AG09319 (cell line): ENCODE measurements at regions not wholly inside any gene's neighbourhood (a gene's known extent, or its start where the extent isn't known, plus 50 kb on each side); places are given as distances from the start of the nearest gene placed in this dataset.

Experiments
- DNase-seq: peaks from one replicate; pipeline ENCODE4 v3.0.0-alpha.2; 2010; ENCODE audit warnings: low read depth; ENCODE audit errors: extremely low read depth
- CTCF ChIP-seq: IDR thresholded peaks from 2 replicates; pipeline ENCODE4 v1.5.1; 2011; ENCODE audit warnings: low read depth, mild to moderate bottlenecking, inconsistent platforms, low read length, moderate library complexity

- no peak for TF ChIP-seq CTCF
- no peak for DNase-seq
Observed at GRCh38 chrX:131894995-131895394, 128.1 kb upstream of the STK26 start.

- TF ChIP-seq CTCF = no peak
- DNase-seq = no peak
Observed at GRCh38 chrX:131895807-131896206, 127.3 kb upstream of the STK26 start.

- no peak for DNase-seq
- TF ChIP-seq CTCF = no peak
Observed at GRCh38 chrX:131901546-131901945, 121.6 kb upstream of the STK26 start.

- no peak for DNase-seq
- no peak for TF ChIP-seq CTCF
Observed at GRCh38 chrX:131907488-131908314, 115.4 kb upstream of the STK26 start.

GRCh38 chrX:131910586-131910985, 112.5 kb upstream of the STK26 start:
- no peak for TF ChIP-seq CTCF
- no peak for DNase-seq

GRCh38 chrX:131915488-131915887, 107.6 kb upstream of the STK26 start:
- no peak for DNase-seq
- no peak for TF ChIP-seq CTCF

- no peak for TF ChIP-seq CTCF
- no peak for DNase-seq
Observed at GRCh38 chrX:131917588-131917987, 105.5 kb upstream of the STK26 start.
